ENCODE measurements at regions not wholly inside any gene's neighbourhood (a gene's known extent, or its start where the extent isn't known, plus 50 kb on each side); places are given as distances from the start of the nearest gene placed in this dataset.

DNA sequence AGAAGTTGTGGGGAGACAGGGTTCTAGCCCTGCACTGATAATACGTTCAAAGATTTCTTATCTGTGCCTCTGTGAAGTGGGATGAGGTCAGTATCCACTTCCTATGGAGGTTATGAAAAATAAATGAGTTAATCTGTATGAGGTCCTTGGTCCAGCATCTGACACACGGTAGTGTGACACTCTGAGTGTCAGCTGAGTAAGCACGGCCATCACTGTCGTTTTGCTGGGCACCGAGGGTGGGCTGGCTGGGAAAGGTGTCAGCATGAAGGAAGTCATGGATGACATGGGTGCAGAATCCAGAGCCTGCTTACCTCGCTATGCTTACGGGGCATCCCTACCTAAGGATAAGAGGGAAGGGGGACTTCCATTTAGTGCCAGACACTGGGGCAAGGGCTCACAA is 150.3 kb downstream of the INHBB start:
- TF ChIP-seq CTCF (IDR thresholded peaks at IDR 0.05; ENCODE audit: low read depth, low read length, poor library complexity, severe bottlenecking) (no peak), EZH2phosphoT487 (IDR thresholded peaks at IDR 0.05; ENCODE audit: borderline replicate concordance, low read length) (no peak)
